Breast epithelium (tissue), 3 donors: ENCODE measurements at regions not wholly inside any gene's neighbourhood (a gene's known extent, or its start where the extent isn't known, plus 50 kb on each side); places are given as distances from the start of the nearest gene placed in this dataset.

Experiments used
- POLR2AphosphoS5 ChIP-seq, 3 donors: sonication (generic); formaldehyde crosslinking; IDR thresholded peaks; one replicate each; pipeline ENCODE4 v1.6.1; 2017; ENCODE audit warnings: antibody characterized with exemption in 3 of 3
- TF ChIP-seq, protein P1 (sequence below), 3 donors: fragments of 450-650 bp; IDR thresholded peaks; one replicate each; pipeline ENCODE4 v1.5.1; 2016 to 2017; ENCODE audit warnings: antibody characterized with exemption in 3 of 3, mild to moderate bottlenecking in 3 of 3, moderate library complexity in 3 of 3

DNA sequence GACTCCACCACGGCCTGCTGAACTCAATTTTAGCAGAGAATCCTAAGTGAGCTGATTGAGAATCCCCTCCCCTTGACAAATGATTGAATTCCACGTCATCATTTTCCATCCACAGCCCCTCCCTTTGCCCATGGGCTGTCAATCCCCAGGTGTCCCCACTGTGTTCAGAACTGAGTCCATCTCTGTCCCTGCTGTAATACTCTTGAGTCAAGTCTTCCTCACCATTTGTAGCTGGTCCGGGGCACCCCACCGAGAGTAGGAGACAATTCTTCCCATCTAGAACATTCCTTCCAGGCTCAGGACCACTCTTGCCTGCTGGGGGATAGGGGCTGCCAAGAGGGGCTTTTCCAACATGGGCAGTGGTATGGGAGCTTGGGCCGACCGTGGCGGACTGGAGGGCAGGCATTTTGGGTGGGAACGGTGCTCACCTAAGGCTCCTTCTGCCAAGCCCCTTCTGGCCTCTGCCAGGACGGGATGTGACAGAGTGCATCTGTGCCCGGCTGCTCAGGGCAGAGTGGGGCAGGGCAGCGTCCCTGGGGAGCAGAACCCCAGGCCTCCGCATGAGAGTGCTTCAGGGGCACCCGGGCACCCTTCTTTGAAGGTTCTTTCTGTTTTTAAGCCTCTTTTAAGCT is 218.1 kb upstream of the RTL1 start:
- TF ChIP-seq, protein P1, sequence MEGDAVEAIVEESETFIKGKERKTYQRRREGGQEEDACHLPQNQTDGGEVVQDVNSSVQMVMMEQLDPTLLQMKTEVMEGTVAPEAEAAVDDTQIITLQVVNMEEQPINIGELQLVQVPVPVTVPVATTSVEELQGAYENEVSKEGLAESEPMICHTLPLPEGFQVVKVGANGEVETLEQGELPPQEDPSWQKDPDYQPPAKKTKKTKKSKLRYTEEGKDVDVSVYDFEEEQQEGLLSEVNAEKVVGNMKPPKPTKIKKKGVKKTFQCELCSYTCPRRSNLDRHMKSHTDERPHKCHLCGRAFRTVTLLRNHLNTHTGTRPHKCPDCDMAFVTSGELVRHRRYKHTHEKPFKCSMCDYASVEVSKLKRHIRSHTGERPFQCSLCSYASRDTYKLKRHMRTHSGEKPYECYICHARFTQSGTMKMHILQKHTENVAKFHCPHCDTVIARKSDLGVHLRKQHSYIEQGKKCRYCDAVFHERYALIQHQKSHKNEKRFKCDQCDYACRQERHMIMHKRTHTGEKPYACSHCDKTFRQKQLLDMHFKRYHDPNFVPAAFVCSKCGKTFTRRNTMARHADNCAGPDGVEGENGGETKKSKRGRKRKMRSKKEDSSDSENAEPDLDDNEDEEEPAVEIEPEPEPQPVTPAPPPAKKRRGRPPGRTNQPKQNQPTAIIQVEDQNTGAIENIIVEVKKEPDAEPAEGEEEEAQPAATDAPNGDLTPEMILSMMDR (IDR thresholded peaks at IDR 0.05) = no peak
- no peak for TF ChIP-seq POLR2AphosphoS5 (IDR thresholded peaks at IDR 0.05)
